ENCODE measurements at regions not wholly inside any gene's neighbourhood (a gene's known extent, or its start where the extent isn't known, plus 50 kb on each side); places are given as distances from the start of the nearest gene placed in this dataset.
"Not testable (repeated sequence)": the region's sequence is repeated elsewhere in the genome, so short reads cannot be mapped to it uniquely, and the experiment has no call there.

- DNase-seq (no peak), ATAC-seq (replicated peaks in 1 of 2) (no peak)
- no peaks in the 10 kb centered on the region for H3K9me3 Mint-ChIP-seq
- H3K27me3 Mint-ChIP-seq (ENCODE audit: low read depth): no peaks in the 10 kb centered on the region
- no peak overlapping the region for H3K4me3 Mint-ChIP-seq
- no peak overlapping the region for H3K27ac Mint-ChIP-seq
- no peaks in the 10 kb centered on the region for H3K4me1 Mint-ChIP-seq (ENCODE audit: low read depth)
- no peaks in the 10 kb centered on the region for H3K36me3 Mint-ChIP-seq (ENCODE audit: insufficient read depth in 2 of 2)
These were observed 263.1 kb upstream of the CHAC2 start for GRCh38 chr2:53504507-53504906.

DNA sequence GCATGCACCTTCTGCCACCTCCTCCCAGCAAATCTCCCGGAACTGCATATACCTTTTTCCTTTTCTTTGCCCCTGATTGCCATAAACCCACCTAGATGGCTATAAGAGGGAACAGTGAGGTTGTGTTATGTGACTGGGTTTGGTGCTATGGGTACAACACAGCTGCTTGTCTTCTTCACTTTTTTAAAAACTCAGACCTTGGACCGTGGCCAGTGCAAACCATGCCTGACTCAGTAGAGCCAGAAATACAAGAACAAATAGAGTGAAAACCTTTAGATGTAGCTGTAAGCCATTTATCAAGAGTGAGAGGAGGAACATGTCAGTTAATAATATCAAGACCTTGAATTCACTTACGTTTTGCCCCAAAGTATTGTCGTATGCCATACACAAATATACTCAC lies 267.4 kb upstream of the CHAC2 start:
- Mint-ChIP-seq H3K27me3 (ENCODE audit: low read depth) (no peaks in the 10 kb centered on the region), H3K27ac (no peak overlapping the region), H3K36me3 (ENCODE audit: insufficient read depth in 2 of 2) (no peaks in the 10 kb centered on the region), H3K4me1 (ENCODE audit: low read depth) (no peaks in the 10 kb centered on the region), H3K4me3 (no peak overlapping the region), H3K9me3 (no peaks in the 10 kb centered on the region)
- ATAC-seq (replicated peaks in 1 of 2) (no peak), DNase-seq (no peak)

- Mint-ChIP-seq H3K36me3 (ENCODE audit: insufficient read depth in 2 of 2) (no peaks in the 10 kb centered on the region), H3K27ac (no peak overlapping the region), H3K9me3 (no peaks in the 10 kb centered on the region), H3K27me3 (ENCODE audit: low read depth) (no peaks in the 10 kb centered on the region), H3K4me1 (ENCODE audit: low read depth) (no peaks in the 10 kb centered on the region), H3K4me3 (no peak overlapping the region)
- ATAC-seq (replicated peaks in 1 of 2): no peak
- DNase-seq: no peak
These were observed 269.4 kb upstream of the CHAC2 start for GRCh38 chr2:53498210-53498609.

DNA sequence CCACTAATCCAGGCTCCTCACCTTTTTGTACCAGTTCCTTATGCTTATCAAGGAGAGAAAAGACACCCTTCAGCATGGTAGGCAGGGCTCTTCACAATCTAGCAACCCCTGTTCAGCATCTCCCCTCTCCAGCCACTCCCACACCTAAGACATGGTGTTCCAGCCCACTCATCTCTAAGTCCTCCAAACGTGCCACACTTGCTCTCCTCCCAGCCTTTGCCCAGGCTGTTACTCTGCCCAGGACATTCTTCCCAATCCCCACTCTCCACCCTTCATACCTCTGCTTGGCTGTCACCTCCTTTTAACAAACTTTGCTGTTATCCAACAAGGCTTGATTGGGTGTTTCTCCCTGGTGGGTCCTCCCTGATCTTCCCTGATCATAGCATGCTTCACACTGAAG lies 270.6 kb upstream of the CHAC2 start:
- Mint-ChIP-seq H3K4me1 (ENCODE audit: low read depth) (no peaks in the 10 kb centered on the region), H3K4me3 (no peak overlapping the region), H3K27ac (no peak overlapping the region), H3K36me3 (ENCODE audit: insufficient read depth in 2 of 2) (no peaks in the 10 kb centered on the region), H3K9me3 (no peaks in the 10 kb centered on the region), H3K27me3 (ENCODE audit: low read depth) (no peaks in the 10 kb centered on the region)
- ATAC-seq (replicated peaks in 1 of 2) (no peak), DNase-seq (no peak)

DNA sequence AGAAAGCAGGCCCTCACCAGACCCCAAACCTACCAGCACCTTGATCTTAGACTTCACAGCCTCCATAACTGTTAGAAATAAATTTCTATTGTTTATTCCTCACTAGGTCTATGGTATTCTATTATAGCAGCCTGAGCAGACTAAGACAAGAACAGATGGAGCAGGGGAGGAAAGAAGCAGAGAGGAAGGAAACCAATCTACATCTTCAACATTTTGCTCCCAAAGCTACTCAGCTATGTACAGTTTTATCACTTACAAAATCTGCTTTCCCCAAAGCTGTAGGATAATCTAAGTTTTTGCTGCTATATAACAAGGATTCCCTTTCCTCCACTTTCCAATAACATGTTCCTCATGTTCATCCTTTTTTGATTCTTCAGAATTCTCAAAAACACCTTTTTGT lies 274.4 kb upstream of the CHAC2 start:
- Mint-ChIP-seq H3K4me1 (ENCODE audit: low read depth) (no peaks in the 10 kb centered on the region), H3K27ac (no peak overlapping the region), H3K36me3 (ENCODE audit: insufficient read depth in 2 of 2) (no peaks in the 10 kb centered on the region), H3K4me3 (no peak overlapping the region), H3K27me3 (ENCODE audit: low read depth) (peaks cover 10% of the 10 kb centered on the region), H3K9me3 (no peaks in the 10 kb centered on the region)
- DNase-seq: no peak
- ATAC-seq (replicated peaks in 1 of 2): no peak

DNA sequence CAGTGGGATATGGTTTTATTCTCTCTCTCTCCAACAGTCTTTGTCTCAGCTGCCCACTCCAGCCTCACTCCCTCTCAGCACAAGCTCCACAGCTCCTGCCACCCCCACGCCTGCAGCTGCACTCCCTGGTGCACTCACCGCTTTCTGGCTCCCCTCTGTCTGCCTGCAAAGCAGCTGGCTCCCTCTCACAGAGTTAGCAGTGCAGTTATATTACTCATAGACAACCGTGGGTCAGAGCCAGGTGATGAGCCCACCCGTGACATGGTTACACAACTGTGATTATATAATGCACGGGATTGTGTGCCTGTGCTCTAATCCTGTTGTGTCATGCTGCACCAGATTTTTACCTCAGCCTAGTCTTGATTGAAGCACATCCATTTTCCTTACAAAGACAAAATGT lies 276.9 kb upstream of the CHAC2 start:
- Mint-ChIP-seq H3K27ac (no peak overlapping the region), H3K27me3 (ENCODE audit: low read depth) (peaks cover 10% of the 10 kb centered on the region)

DNA sequence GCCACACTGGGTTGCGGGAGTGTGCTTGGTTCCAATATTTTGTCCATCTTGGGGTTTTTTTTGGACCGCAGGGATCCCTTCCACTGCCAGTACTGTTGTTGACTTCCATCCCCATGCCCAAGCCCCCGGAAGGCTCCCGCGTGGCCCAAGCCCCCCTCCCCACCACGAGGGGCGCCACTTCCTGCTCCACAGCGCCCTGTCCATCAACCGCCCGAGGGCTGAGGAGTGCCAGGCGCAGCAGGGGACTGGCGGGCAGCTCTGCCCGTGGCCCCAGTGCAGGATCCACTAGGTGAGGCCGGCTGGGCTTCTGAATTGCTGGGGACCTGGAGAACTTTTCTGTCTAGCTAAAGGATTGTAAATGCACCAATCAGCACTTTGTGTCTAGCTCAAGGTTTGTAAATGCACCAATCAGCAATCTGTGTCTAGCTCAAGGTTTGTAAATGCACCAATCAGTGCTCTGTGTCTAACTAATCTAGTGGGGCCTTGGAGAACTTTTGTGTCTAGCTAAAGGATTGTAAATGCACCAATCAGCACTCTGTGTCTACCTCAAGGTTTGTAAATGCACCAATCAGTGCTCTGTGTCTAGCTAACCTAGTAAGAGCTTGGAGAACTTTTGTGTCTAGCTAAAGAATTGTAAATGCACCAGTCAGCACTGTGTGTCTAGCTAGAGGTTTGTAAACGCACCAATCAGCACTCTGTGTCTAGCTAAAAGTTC lies 281.3 kb upstream of the CHAC2 start:
- ATAC-seq (replicated peaks in 1 of 2); H3K4me1 Mint-ChIP-seq (ENCODE audit: low read depth); DNase-seq; H3K27ac Mint-ChIP-seq; H3K36me3 Mint-ChIP-seq (ENCODE audit: insufficient read depth in 2 of 2); H3K9me3 Mint-ChIP-seq; H3K4me3 Mint-ChIP-seq: not testable (repeated sequence)
- peaks cover 10% of the 10 kb centered on the region for H3K27me3 Mint-ChIP-seq (ENCODE audit: low read depth)

More for the DNA sequence above, 276.9 kb upstream of the CHAC2 start:
- Mint-ChIP-seq H3K36me3 (ENCODE audit: insufficient read depth in 2 of 2) (no peaks in the 10 kb centered on the region), H3K9me3 (no peaks in the 10 kb centered on the region), H3K4me1 (ENCODE audit: low read depth) (no peaks in the 10 kb centered on the region), H3K4me3 (no peak overlapping the region)
- no peak for ATAC-seq (replicated peaks in 1 of 2)
- DNase-seq: no peak

GRCh38 chr2:53485021-53485728 lies 282.4 kb upstream of the CHAC2 start:
- Mint-ChIP-seq H3K27ac (no peak overlapping the region), H3K36me3 (ENCODE audit: insufficient read depth in 2 of 2) (peaks cover 0 to 2% of the 10 kb centered on the region in 2 donors), H3K27me3 (ENCODE audit: low read depth) (peaks cover under 1% of the 10 kb centered on the region), H3K4me1 (ENCODE audit: low read depth) (no peaks in the 10 kb centered on the region), H3K4me3 (no peak overlapping the region), H3K9me3 (peaks cover 2 to 3% of the 10 kb centered on the region in 2 donors)
- DNase-seq: no peak
- ATAC-seq (replicated peaks in 1 of 2): no peak

DNA sequence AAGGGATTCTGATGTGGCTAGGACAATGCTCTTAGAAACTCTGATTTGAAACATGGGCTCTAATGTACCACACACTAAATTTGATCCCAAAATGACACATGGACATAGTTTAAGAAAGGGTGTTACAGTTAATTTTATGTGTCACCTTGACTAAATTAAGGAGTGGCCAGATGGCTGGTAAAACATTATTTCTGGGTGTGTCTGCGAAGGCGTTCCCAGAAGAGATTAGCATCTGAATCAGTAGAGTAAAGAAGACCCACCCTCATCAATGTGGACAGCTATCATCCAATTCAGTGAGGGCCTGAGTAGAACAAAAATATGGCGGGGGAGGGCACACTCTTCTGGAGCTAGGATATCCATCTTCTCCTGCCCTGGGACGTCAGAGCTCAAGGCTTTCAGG lies 283.1 kb upstream of the CHAC2 start:
- peaks cover 0 to 2% of the 10 kb centered on the region in 2 donors for H3K36me3 Mint-ChIP-seq (ENCODE audit: insufficient read depth in 2 of 2)
- no peak overlapping the region for H3K4me3 Mint-ChIP-seq
- no peaks in the 10 kb centered on the region for H3K4me1 Mint-ChIP-seq (ENCODE audit: low read depth)
- DNase-seq (no peak), ATAC-seq (replicated peaks in 1 of 2) (no peak)
- no peak overlapping the region for H3K27ac Mint-ChIP-seq
- H3K27me3 Mint-ChIP-seq (ENCODE audit: low read depth): no peaks in the 10 kb centered on the region
- H3K9me3 Mint-ChIP-seq: peaks cover 2 to 3% of the 10 kb centered on the region in 2 donors

- H3K27me3 Mint-ChIP-seq (ENCODE audit: low read depth): no peaks in the 10 kb centered on the region
- no peak overlapping the region for H3K4me3 Mint-ChIP-seq
- peaks cover 2% of the 10 kb centered on the region in 2 donors for H3K9me3 Mint-ChIP-seq
- no peaks in the 10 kb centered on the region for H3K4me1 Mint-ChIP-seq (ENCODE audit: low read depth)
- no peak overlapping the region for H3K27ac Mint-ChIP-seq
- no peak for ATAC-seq (replicated peaks in 1 of 2)
- DNase-seq: no peak
- H3K36me3 Mint-ChIP-seq (ENCODE audit: insufficient read depth in 2 of 2): peaks cover 0 to 2% of the 10 kb centered on the region in 2 donors
These were observed 290.1 kb upstream of the CHAC2 start for GRCh38 chr2:53477517-53477916.

- H3K4me1 Mint-ChIP-seq (ENCODE audit: low read depth): no peaks in the 10 kb centered on the region
- ATAC-seq (replicated peaks in 1 of 2) (no peak), DNase-seq (no peak)
- no peaks in the 10 kb centered on the region for H3K9me3 Mint-ChIP-seq
- H3K27me3 Mint-ChIP-seq (ENCODE audit: low read depth): no peaks in the 10 kb centered on the region
- no peak overlapping the region for H3K27ac Mint-ChIP-seq
- no peak overlapping the region for H3K4me3 Mint-ChIP-seq
- H3K36me3 Mint-ChIP-seq (ENCODE audit: insufficient read depth in 2 of 2): no peaks in the 10 kb centered on the region
These were observed 290.8 kb upstream of the CHAC2 start for GRCh38 chr2:53476834-53477233.

- H3K9me3 Mint-ChIP-seq: no peaks in the 10 kb centered on the region
- H3K27ac Mint-ChIP-seq: no peak overlapping the region
- DNase-seq (no peak), ATAC-seq (replicated peaks in 1 of 2) (no peak)
- no peaks in the 10 kb centered on the region for H3K4me1 Mint-ChIP-seq (ENCODE audit: low read depth)
- H3K4me3 Mint-ChIP-seq: no peak overlapping the region
- no peaks in the 10 kb centered on the region for H3K36me3 Mint-ChIP-seq (ENCODE audit: insufficient read depth in 2 of 2)
- no peaks in the 10 kb centered on the region for H3K27me3 Mint-ChIP-seq (ENCODE audit: low read depth)
These were observed 291.8 kb upstream of the CHAC2 start for GRCh38 chr2:53475766-53476165.

DNA sequence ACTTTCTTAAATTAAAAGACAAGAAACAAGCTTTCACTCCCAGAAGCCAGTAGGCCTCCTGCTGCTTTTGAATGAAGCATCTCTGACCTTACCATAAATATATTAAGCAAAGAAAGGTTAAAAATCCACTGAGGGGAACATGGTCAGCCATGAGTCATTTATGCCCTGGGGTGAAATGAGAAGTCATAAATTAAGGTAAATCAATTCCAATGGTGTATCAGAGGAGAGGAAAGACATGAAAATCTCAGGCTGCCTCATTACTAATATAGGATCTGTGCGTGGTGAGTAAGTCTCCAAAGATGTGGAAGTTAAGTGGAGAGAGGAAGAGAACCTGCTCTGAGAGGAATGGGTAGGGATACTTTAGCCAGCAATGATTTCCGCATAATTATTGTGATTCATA lies 292.3 kb upstream of the CHAC2 start:
- DNase-seq (no peak), ATAC-seq (replicated peaks in 1 of 2) (no peak)
- Mint-ChIP-seq H3K27ac (no peak overlapping the region), H3K36me3 (ENCODE audit: insufficient read depth in 2 of 2) (no peaks in the 10 kb centered on the region), H3K27me3 (ENCODE audit: low read depth) (no peaks in the 10 kb centered on the region), H3K9me3 (no peaks in the 10 kb centered on the region), H3K4me1 (ENCODE audit: low read depth) (no peaks in the 10 kb centered on the region), H3K4me3 (no peak overlapping the region)

- Mint-ChIP-seq H3K27ac (no peak overlapping the region), H3K9me3 (no peaks in the 10 kb centered on the region), H3K27me3 (ENCODE audit: low read depth) (no peaks in the 10 kb centered on the region), H3K4me3 (no peak overlapping the region), H3K4me1 (ENCODE audit: low read depth) (no peaks in the 10 kb centered on the region), H3K36me3 (ENCODE audit: insufficient read depth in 2 of 2) (no peaks in the 10 kb centered on the region)
- ATAC-seq (replicated peaks in 1 of 2) (no peak), DNase-seq (no peak)
These were observed 292.7 kb upstream of the CHAC2 start for GRCh38 chr2:53474914-53475313.

Data from activated T-cell treated with anti-CD3 and anti-CD28 coated beads, Interleukin-2, amount 50 U/mL, for 72 hours (primary cell).